Amniotic stem cell (primary cell): ENCODE measurements at regions not wholly inside any gene's neighbourhood (a gene's known extent, or its start where the extent isn't known, plus 50 kb on each side); places are given as distances from the start of the nearest gene placed in this dataset.
A peak's percentile ranks its signal among the peaks of the same experiment; 100 is the strongest.
"Not testable (repeated sequence)": the region's sequence is repeated elsewhere in the genome, so short reads cannot be mapped to it uniquely, and the experiment has no call there.

Source experiments
- DNase-seq: peaks from one replicate; lab custom pipeline; 2025; lab: John Stamatoyannopoulos, UW

DNA sequence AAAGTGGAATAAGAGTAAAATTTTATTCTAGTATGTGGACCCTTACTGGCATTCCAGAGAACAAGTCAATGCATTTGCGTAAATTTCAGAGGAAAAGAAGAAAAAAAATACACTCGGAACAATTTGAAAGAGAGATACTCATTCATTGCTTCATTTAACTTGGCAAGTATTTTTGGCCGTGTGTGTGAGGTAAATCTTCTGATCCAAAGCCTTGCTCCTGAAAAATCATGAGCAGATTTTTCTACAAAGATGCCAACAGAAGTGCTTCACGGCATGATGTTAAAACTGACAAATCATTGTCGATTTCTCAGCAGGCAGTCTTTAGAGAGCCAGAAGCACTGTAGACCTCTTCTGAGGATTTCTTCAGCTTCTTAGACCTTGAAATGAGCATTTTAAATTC, 194.0 kb downstream of the COX18 start:
- no peak for DNase-seq

DNA sequence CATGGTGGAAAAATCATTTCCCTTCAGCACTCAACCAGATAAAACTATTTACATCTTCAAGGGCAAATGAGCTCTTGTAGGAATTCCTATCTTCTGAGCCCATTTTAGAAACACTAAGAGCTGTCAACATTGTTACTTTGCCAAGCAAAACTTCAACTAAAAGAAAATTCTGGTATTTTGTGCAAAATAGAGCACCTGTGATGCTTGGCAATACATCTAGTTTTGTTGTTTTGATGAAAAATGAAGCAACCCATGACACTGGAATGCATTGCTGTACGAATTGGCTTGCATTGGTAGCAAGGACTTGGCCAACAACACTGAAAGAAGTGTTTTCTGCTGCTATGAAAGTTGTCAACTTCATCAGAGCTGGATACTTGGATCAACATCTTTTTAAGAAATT, 194.4 kb downstream of the COX18 start:
- DNase-seq, result no peak

GRCh38 chr4:72864898-72865297, 204.6 kb downstream of the COX18 start:
- no peak for DNase-seq

- DNase-seq, result not testable (repeated sequence)
These were observed 205.2 kb downstream of the COX18 start for GRCh38 chr4:72864277-72864676.

GRCh38 chr4:72860766-72861165, 208.8 kb downstream of the COX18 start:
- DNase-seq, result no peak

DNA sequence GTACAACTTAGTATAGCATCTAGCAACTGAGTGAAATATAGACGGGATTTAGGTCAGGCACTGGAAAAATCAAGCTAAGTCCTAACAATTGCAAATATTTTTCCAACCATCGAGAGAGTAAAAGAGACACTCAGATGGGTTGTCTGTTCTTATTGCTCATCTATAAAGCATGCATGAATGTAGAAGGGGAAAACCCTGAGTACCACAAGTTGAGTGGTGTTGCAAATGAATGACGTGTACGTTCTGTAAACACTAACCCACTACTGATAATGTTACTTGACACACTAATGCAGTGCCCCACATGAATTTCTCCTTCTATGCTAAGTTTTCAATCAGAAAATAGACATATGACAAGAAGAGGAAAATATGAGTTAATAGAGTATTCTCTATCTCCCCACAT, 211.2 kb downstream of the COX18 start:
- no peak for DNase-seq

DNA sequence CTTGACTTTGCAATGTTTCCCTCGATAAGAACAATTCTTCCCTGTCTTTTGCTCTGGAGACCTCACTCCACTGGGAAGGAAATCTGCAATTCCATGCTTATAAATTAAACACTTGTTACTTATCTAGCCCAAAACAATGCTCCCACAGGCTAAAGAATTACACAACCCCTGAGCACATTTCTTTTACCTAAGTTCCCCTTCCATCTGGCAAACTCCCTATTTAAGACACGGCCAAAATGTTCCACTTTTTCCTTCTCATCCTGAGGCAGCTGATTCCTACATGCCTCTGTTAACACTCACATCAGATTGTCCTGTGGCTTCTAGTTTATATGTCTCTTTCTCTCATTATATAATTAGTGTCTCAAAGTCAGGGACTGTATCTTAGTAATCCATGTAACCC, 211.7 kb downstream of the COX18 start:
- DNase-seq, result no peak

DNA sequence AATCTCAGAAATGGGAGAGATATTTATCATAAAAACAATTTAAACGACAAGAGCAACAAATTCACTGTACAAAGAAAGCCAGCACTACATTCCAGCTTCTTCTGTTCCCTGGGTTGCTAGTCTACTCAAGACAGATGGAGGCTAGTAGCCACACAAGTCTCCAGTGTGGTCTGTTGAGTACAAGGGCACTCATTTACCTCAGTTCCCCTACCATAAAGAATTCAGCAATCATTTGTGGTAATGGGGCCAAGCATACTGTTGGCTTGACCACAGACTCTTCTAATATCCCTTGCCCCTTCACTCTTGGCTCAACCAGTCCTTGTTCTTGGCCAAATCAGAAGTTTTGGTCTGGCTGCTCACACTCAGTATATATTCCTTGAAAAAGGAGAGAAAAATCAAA, 212.3 kb downstream of the COX18 start:
- DNase-seq, result no peak

- DNase-seq, result no peak
These were observed 223.0 kb downstream of the COX18 start for GRCh38 chr4:72846280-72847111.

GRCh38 chr4:72843466-72843865, 226.1 kb downstream of the COX18 start:
- DNase-seq, result no peak

DNA sequence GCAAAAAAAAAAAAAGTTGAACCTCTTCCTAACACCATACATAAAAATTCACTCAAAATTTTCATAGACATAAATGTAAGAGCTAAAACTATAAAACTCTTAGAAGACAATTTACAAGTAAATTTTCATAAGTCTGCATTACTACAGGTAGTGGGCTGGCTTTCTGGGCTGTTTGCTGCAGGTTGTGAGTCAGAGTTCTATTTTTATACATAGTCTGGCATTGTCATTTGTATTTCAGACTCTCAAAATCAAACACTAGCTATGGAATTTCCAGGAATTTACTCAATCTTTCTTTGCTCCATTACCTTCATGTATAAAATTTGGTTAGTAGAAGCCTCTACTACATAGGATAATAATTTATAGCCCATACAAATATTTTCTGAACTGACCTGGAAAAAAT, 227.2 kb downstream of the COX18 start:
- no peak for DNase-seq

- not testable (repeated sequence) for DNase-seq
These were observed 229.3 kb downstream of the COX18 start for GRCh38 chr4:72840166-72840565.

GRCh38 chr4:72828864-72829263, 240.7 kb downstream of the COX18 start:
- no peak for DNase-seq

GRCh38 chr4:72827968-72828367, 241.5 kb downstream of the COX18 start:
- DNase-seq, result no peak

GRCh38 chr4:72820107-72820506, 249.4 kb downstream of the COX18 start:
- no peak for DNase-seq

DNA sequence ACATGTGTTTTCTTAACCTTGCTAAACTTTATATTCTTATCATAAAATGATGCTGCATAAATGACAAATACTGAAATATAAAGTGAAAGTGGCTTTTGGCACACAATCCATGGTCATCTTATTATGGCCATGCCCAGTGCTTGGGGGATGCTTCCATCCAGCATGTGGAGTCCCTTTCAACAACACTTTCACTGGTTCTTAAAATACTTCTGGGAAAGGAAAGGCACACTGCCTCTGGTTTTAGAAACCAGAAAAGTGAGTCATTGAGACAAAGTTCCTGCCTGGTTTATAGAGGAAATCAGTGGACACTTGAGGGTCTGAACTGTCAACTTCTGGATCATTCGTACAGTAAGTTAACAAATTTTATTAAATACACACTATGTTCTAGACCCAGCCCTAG, 248.0 kb upstream of the ADAMTS3 start:
- DNase-seq, result peak; percentile 6

DNA sequence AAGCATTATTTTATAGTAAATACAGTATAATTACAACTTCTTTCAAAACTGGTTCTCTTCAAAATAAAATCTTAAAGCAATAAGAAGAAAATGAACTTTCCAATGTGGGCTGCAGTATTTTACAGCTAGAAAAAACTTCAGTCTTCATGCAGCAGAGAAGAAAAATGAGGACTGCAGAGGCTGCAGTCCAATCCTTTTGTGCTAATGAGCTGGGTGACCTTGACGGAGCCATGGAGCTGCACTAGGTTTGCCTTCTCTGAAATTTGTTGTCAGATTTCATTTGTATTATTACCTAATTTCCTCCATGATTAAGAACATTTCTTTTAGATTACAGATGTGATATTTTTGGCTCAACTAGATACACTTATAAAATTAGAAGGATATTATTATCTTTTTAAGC, 245.2 kb upstream of the ADAMTS3 start:
- DNase-seq, result no peak

DNA sequence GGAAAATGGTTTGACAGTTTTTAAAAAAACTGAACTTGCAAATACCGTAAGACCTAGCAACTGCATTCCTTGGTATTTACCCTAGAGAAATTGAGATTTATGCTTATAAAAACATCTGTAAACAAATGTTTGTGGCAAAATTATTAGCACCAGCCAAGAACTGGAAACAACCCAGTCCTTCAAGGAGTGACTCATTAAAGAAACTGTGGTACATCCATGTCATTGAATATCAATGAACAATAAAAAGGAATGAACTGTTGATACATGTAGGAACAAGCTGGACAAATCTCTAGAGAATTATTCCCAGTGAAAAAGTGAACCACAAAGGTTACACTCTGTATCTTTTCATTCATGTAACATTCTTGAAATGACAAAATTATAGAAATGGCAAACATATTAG, 240.2 kb upstream of the ADAMTS3 start:
- DNase-seq, result no peak

DNA sequence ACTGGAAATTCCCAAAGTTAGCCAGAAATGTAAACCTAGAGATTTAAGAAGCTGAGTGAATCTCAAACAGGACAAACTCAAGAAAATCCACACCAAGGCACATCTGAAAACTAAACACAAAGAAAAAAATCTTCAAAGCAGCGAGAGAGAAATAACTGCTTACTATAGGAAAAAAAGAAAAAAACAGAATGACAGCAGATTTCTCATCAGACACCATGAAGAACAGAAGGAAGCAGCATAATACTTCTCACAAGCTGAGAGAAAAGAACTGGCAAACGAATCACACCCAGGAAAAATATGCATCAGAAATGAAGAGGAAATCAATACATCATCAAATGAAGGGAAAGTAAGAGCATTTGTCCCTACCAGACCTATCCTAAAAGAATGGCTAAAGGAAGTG, 236.3 kb upstream of the ADAMTS3 start:
- DNase-seq, result no peak

DNA sequence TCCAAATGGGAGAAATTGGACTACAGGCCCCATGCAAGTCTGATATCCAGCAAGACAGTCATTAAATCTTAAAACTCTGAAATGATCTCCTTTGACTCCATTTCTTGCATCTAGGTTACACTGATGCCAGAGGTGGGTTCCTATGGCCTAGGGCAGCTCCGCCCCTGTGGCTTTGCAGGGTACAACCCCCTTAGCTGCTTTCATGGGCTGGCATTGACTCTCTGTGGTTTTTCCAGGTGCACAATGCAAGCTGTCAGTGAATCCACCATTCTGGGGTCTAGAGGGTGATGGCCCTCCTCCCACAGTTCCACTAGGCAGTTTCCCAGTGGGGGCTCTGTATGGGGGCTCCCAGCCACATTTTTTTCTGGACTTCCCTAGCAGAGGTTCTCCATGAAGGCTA, 228.5 kb upstream of the ADAMTS3 start:
- DNase-seq, result no peak

DNA sequence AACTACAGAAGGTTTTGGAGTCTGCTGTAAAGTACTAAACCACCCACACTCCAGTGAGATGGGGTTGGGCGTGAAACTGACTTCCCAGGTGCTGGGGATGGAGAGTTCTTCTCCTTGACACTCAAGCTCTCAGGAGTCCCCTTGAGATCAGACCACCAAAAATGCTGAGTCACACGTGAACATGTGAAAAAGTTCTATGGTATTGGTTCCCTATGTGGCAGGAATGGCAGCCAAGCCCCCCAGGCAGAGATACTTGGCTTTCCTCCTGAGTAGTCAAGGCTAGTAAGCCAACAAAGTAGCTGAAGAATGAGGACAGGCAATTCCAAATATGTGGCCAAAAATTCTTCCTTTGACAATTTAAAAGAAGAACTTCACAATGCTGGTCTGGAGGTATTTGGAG, 222.0 kb upstream of the ADAMTS3 start:
- no peak for DNase-seq

DNA sequence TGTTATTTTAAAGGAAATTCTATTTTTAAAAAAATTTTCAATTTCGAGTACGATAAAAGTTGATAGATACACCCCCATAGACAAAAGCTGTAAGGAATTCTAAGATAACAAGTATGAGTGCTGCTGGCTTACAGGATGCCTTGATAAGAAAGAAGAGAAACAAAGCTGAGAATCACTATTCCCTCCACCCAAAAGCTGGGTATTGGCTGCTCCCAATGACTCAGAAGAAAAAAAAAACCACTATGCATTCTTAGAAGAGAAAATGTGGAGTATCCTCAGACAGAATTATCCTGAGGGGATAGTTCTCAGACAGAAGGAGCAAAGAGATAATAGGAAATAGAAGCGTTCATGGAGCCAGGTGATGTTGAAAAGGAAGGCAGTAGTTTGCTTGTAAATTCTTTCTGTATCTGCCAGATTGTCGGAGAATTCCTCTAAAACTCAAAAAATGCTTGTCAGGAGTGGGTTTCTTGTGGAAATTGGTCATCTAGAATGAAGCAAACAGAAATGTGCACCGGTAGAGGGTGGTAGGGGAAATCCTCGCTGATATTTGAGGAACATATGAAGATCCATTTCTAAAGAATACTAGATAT, 217.5 kb upstream of the ADAMTS3 start:
- no peak for DNase-seq

DNA sequence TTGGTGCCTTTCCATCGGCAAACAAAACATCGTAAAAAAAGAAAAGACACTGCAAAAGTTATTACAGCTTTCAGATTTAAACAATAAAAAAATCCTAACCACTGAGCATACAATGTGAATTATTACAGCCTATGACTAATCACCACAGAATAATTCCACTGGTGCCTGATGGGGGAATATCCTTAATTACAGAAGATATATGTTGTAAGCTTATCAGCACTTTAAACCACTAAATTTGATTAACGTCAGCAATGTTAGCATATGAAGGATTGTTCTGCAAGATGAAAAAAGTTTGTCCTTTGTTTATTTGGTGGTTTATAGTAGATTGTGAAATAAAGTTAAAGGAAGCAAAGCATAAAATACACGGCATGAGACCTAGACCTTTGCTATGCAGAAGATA, 210.2 kb upstream of the ADAMTS3 start:
- no peak for DNase-seq

DNA sequence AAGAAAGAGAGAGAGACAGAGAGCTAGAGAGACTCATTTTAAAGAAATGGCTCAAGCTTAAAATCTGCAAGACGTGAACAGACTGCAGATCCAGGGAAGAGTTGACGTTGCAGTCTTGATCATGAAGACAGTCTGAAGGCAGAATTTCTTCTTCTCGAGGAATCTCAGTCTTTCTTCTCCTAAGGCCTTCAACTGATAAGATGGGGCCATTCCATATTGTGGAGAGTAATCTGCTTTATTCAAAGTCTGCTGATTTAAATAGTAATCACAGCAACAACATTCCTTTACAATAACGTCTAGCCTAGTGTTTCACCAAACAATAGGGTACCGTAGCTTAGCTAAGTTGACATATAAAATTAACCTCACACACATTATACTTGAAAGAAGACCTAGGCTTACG, 208.4 kb upstream of the ADAMTS3 start:
- DNase-seq, result no peak
